Suprapubic skin (tissue), 4 donors: ENCODE measurements at regions not wholly inside any gene's neighbourhood (a gene's known extent, or its start where the extent isn't known, plus 50 kb on each side); places are given as distances from the start of the nearest gene placed in this dataset.

Experiments used
- EP300 ChIP-seq: sonication (generic); formaldehyde crosslinking; IDR thresholded peaks from one replicate; pipeline ENCODE4 v1.6.1; 2017; ENCODE audit warnings: antibody characterized with exemption
- POLR2A ChIP-seq, 2 donors: fragments of 450-650 bp; IDR thresholded peaks; one replicate each; pipeline ENCODE4 v1.6.1; 2017; ENCODE audit warnings: antibody characterized with exemption in 2 of 2, mild to moderate bottlenecking in 2 of 2, moderate library complexity in 2 of 2
- POLR2AphosphoS5 ChIP-seq, 3 donors: sonication (generic); formaldehyde crosslinking; IDR thresholded peaks; one replicate each; pipeline ENCODE4 v1.6.1; 2017; ENCODE audit warnings: antibody characterized with exemption in 3 of 3

DNA sequence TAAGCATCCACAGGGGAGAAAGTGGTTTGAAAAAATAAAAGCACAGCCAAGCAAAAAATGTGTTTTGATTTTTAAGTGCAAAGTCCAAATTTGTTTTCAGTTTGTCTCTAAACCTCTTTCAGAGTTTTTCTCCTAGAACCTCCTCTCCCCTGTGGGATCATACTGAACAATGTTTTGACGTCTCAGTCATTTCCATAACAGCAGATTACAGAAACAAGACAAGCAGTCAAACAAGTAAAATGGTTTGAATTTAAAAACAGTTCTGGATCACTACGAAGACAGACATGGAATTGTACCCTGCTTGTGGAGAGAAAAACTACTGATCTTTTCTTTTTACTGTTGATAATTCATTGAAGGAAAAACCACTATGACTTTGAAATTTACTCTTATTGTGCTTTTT, 245.7 kb upstream of the CNTN4 start:
- TF ChIP-seq POLR2A (IDR thresholded peaks at IDR 0.05) (no peak), EP300 (no peak), POLR2AphosphoS5 (IDR thresholded peaks at IDR 0.05) (no peak)
